Inflammatory macrophage treated with lipopolysaccharide for 4 hours (primary cell): ENCODE measurements at regions not wholly inside any gene's neighbourhood (a gene's known extent, or its start where the extent isn't known, plus 50 kb on each side); places are given as distances from the start of the nearest gene placed in this dataset.
"Not testable (repeated sequence)": the region's sequence is repeated elsewhere in the genome, so short reads cannot be mapped to it uniquely, and the experiment has no call there.

Experiments used
- DNase-seq: peaks from one replicate; pipeline ENCODE4 v3.0.0-alpha.2; 2020

DNA sequence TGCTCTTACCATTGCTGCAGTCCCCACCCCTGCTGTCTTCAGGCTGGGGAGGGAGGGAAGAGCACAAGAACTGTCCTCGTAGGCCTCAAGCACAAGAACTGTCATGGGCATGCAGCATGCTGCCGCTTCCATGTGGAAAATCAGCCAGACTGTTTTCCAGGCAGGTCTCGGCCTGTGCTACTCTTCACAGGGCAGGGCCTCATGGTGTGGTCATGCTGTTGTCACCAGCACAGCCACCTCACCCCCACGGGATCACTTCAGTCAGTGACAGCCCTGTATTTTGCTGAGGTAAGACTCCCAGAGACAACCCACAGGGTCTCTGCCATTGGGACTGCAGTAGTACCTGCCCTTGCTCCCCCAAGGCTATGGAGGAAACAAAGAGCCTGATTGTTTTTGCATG lies 205.3 kb downstream of the NAP1L3 start:
- no peak for DNase-seq

DNA sequence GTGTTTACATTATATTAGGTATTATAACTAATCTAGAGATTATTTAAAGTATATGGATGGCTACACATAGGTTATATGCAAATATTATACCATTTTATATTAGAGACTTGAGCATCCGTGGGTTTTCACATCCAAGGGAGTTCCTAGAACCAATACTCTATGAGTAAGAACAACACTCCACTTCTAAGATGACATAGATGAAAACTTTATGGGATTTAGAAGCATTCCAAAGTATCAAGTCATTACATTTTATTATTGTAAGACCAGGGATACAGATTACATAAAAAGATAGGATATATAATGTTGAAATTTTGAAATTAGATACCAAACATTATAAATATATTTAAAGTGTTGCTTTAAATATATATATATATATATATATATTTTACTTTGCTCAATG lies 207.0 kb downstream of the NAP1L3 start:
- no peak for DNase-seq

DNA sequence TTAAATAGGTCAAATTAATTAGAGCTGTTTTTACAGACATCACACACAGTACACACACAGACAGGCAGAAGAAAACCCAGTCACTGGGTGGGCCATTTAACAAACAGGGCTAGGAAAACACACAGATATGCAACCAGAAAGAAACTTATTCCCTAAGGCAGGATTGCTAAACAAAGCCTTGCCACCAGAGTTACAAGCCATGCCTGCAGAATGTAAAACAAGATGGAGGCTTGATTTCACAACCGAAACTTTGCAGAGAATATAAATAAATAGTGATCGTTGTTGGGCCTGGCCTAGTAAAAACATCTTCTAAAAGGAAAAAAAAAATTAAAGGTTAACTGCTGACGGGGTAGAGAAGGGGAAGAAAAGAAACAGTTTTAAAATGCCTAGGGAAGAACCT lies 212.3 kb downstream of the NAP1L3 start:
- DNase-seq = no peak

DNA sequence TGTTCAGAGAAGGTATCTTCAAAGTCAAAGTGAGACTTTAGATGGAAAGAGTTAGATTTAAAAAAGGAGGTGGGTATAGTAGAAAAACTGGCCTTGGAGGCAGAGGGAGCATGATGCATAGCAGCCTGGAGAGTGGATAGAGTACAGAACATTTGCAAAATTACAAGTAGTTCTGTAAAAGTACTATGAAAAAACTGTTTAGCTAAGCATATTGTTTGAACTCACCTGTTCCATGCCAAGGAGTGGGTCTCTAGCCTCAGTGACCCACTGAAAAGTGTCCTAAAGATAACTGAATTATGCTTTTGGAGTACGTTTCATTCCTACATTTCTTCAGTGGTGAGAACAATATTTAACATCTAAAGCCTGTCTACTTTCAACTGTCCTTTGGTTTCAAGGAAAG lies 218.9 kb downstream of the NAP1L3 start:
- DNase-seq = no peak

DNA sequence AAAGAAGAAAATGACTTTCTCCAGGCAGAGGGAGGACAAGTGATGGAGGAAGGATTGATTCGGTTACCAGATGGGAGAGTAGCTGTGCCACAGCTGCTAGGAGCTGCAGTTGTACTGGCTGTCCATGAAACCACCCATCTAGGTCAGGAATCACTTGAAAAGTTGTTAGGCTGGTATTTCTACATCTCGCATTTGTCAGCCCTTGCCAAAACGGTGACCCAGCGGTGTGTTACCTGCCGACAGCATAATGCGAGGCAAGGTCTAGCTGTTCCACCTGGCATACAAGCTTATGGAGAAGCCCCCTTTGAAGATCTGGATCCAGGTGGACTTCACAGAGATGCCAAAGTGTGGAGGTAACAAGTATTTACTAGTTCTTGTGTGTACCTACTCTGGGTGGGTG lies 238.7 kb downstream of the NAP1L3 start:
- not testable (repeated sequence) for DNase-seq

DNA sequence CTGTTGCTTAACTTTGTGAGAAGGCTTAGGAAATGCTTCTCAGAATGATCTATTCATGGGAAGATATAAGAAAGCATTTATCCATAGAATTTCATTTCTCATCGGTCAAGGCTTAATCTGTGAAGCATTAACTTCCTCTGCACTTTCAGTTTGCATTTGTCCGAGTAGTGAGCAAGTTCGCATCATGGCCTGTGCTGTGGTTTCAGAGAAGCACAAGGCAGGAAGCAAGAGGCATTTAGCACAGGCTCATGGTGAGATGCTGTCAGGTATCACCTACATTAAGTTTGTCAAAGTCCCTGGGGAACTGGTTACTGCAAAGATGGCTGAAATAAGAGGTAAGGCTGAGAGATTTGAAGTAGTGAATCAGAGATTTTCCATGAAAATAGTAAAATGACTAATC lies 244.9 kb downstream of the NAP1L3 start:
- no peak for DNase-seq

DNA sequence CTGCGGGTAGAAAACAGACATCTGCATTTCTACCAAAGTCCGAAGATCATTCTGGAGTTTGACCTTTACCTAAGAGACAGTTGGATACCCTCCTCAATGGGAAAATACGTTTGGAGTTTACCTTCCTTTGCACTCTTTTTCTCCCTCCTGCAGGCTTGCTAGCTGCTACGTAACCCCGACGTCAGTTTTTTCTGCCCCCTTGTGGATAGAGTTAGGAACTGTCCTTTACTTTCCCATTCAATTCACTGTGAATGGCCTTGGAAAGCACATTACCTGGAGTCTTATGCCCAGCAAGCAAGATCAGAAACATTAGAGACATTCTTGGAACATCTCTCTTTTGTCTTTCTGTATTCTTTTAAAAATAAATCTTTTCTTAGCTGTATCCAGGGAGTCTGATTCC lies 250.7 kb downstream of the NAP1L3 start:
- DNase-seq = peak; percentile 1

DNA sequence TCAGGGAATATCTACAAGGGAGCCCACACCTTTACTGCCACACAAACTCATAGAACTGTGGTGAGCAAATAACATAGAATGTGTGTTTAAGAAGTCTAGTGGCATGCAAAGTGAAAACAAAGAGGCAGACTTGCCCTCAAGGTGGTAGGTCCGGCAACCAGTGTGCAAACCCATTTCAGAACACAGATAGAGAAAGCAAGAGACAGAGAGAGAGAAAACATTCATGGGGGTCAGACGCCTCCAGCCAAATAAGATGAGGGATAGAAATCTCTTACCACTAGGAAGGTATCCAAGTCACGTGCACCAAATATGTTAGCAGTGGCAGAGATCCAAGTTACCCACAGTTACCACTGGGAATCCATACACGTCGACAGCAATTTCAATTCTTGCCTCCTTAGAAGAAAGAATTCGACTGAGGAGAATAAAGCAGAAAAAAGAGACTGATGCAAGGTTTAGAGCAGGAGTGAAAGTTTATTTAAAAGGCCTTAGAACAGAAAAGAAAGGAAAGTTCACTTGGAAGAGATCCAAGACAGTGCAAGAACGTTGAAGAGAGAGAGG lies 252.8 kb downstream of the NAP1L3 start:
- DNase-seq = no peak

DNA sequence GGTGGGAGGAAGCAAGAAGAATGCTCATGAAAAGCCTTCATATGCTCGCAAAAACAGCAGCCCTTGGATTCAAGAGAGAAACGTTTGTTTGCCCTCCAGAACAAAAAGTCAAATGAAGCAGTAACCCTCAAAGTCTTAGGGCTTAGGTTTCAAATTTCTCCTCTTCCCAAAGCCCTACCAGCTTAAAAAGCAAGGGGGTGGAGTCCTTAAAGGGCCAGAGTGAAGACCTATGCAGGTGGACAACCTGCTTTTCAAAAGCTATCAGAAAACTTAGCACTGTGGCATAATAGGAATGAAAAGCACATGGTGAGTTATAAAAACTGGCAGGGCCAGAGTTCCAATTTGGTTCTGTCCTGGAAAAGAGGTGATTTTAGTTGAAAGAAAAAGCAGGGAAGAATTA lies 253.3 kb downstream of the NAP1L3 start:
- no peak for DNase-seq

DNA sequence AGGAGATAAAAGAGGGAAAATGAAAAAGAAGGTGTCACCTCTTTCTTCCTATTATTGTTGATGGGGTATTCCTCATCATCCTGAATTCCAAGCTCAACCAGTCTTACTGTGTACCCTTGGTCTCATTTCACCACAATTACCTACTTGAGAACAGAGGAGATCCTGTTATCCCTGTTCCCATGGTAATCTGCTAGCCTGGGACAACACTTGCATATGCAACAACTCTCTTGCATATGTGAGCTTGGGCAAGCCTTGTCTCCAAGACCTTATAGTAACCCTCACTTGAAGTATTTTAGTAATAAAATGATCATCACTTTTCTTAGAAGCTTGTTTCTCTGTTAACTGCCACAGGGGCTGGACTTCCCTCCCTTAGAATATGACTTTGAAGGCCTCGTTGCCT lies 253.7 kb downstream of the NAP1L3 start:
- DNase-seq = no peak

DNA sequence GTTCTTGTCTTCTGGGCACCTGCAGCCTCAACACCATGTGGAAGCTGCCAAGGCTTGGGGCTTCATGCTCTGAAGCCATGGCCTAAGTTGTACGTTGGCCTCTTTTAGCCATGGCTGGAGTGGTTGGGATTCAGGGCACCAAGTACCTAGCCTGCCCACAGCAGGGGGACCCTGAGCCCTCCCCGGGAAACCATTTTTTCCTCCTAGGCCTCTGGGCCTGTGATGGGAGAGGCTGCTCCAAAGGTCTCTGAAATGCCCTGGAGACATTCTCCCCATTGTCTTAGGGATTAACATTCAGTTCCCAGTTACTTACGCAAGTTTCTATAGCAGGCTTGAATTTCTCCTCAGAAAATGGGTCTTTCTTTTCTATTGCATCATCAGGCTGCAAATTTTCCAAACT lies 269.3 kb downstream of the NAP1L3 start:
- no peak for DNase-seq

DNA sequence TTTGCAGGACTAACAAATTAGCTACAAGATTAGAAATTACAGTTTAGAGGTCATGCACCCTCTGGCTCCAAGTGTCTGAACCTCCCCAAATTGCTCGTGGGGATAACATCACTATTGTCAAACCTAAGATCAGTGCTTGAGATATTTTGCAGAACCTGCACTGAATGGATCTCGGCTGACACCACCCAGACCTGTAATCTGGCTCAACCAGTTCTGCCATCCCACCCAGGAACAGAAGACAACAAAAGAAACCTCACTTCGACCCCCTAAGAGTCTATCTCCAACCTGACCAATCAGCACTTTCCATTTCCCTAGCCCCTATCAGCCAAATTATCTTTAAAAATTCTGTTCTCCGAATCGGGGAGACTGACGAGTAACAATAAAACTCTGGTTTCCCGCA lies 318.7 kb downstream of the NAP1L3 start:
- DNase-seq = no peak

DNA sequence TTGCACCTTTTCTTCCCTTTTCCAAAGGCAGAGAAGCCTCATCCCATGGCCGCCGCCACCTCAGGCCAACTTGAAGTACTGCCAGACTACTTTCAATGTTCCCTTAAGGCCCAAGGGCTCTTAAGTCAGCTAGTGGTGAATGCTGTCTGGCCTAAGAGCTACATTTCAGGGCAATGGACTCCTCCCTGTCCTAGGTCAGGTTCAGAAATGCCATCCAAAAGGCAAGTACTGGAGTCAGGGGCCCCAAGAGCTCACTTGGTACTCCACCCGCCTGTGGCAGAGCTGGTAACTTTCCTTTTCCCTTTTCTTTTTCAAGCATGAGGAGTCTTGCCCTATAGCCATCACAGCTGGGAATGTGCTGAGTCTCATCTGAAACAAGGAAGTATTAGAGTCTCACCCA lies 327.1 kb downstream of the NAP1L3 start:
- DNase-seq = no peak

DNA sequence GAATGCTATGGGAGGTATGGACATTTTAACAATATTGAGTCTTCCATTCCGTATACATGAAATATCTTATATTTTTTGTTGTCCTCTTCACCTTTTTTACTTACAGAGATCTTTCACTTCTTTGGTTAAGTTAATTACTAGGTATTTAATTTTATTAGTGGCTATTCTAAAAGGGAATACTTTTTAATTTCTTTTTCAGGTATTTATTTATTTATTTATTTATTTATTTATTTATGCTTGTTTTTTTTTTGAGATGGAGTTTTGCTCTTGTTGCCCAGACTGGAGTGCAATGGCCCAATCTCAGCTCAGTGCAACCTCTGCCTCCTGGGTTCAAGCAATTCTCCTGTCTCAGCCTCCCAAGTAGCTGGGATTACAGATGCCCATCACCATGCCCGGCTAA lies 329.1 kb downstream of the NAP1L3 start:
- DNase-seq = not testable (repeated sequence)

DNA sequence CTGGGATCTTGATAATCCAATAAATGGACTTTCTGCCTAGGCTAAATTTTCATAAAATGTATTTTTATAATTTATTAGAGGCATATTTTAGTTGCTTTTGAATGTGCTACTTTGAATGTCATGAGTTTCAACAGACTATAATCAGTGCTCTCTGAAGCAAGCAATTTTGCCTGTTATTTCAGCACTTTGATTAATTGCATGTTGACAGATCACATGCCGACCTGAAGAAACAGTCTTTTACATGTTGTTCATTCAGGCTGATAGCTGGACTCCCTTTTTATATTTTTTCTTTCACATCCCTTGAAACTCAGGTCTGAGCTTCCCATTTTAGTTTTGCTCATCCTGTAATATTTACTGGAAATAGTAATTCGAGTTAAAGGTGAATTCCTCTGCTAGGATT lies 341.0 kb downstream of the NAP1L3 start:
- DNase-seq = no peak

DNA sequence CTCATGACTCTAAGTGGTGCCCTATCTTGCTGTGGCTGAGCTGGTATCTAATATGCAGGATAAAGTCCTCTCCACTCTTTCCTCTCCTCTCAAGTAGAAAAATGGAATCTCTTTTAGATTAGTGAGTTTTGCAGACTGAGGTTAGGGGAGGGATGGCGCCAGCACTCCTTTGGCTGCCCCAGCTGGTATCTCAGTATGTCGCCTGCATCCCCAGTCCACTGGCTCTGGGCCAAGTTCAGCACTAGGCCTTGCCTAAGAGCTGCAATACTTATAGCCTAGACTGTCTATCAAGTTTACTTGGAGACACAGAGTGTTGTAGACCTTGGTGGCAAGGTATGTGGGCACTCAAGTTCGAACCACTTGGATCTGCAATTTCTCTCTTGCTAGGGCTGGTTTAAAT lies 351.3 kb downstream of the NAP1L3 start:
- DNase-seq = no peak

DNA sequence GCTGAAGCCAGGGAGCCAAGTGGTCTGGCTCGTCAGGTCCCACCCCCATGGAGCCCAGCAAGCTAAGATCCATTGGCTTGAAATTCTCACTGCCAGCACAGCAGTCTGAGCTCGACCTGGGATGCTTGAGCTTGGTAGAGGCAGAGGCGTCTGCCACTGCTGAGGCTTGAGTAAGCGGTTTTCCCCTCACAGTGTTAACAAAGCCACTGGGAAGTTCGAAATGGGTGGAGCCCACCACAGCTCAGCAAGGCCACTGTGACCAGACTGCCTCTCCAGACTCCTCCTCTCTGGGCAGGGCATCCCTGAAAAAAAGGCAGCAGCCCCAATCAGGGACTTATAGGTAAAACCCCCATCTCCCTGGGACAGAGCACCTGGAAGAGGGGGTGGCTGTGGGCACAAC lies 353.8 kb downstream of the NAP1L3 start:
- DNase-seq = no peak
